ENCODE measurements at regions not wholly inside any gene's neighbourhood (a gene's known extent, or its start where the extent isn't known, plus 50 kb on each side); places are given as distances from the start of the nearest gene placed in this dataset.

GRCh38 chr5:176740702-176741496 is 69.5 kb upstream of the UNC5A start:
- TF ChIP-seq SUZ12 (IDR thresholded peaks at IDR 0.05): no peak
- TF ChIP-seq ARNT (IDR thresholded peaks at IDR 0.05): no peak
- TF ChIP-seq L3MBTL2 (conservative IDR thresholded peaks at IDR 0.05): no peak
- no peak for TF ChIP-seq TARDBP (IDR thresholded peaks at IDR 0.05)
- TF ChIP-seq FOXK2 (IDR thresholded peaks at IDR 0.05): no peak
- no peak for TF ChIP-seq CTBP1 (IDR thresholded peaks at IDR 0.05; ENCODE audit: borderline replicate concordance)
- TF ChIP-seq, protein P1, sequence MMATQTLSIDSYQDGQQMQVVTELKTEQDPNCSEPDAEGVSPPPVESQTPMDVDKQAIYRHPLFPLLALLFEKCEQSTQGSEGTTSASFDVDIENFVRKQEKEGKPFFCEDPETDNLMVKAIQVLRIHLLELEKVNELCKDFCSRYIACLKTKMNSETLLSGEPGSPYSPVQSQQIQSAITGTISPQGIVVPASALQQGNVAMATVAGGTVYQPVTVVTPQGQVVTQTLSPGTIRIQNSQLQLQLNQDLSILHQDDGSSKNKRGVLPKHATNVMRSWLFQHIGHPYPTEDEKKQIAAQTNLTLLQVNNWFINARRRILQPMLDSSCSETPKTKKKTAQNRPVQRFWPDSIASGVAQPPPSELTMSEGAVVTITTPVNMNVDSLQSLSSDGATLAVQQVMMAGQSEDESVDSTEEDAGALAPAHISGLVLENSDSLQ (IDR thresholded peaks at IDR 0.05): no peak
- TF ChIP-seq FOXA1 (IDR thresholded peaks at IDR 0.05): no peak
- TF ChIP-seq LEF1 (IDR thresholded peaks at IDR 0.05; ENCODE audit: borderline replicate concordance): no peak
- no peak for TF ChIP-seq BHLHE40 (IDR thresholded peaks at IDR 0.05; ENCODE audit: borderline replicate concordance)
- TF ChIP-seq ZNF384 (IDR thresholded peaks at IDR 0.05): no peak
- TF ChIP-seq FOXM1 (IDR thresholded peaks at IDR 0.05; ENCODE audit: borderline replicate concordance): no peak
- no peak for TF ChIP-seq SP1 (IDR thresholded peaks at IDR 0.05)
- no peak for TF ChIP-seq HDGF (IDR thresholded peaks at IDR 0.05; ENCODE audit: borderline replicate concordance)
- no peak for TF ChIP-seq ELF4 (IDR thresholded peaks at IDR 0.05)
- TF ChIP-seq NFRKB (IDR thresholded peaks at IDR 0.05): no peak
- ChIA-PET CTCF (no interaction called here), POLR2A (no interaction called here)

GRCh38 chr5:176741561-176742211 is 68.7 kb upstream of the UNC5A start:
- CTCF ChIA-PET: no interaction called here
- POLR2A ChIA-PET: no interaction called here
- DNase-seq (ENCODE audit: extremely low spot score): no peak
- TF ChIP-seq FOXK2 (IDR thresholded peaks at IDR 0.05) (no peak), NFRKB (IDR thresholded peaks at IDR 0.05) (no peak)
- TF ChIP-seq, protein P1 (IDR thresholded peaks at IDR 0.05): no peak

More at GRCh38 chr5:176740702-176741496, 69.5 kb upstream of the UNC5A start:
- no peak for DNase-seq (ENCODE audit: extremely low spot score)

GRCh38 chr5:176742246-176743105 is 67.9 kb upstream of the UNC5A start:
- CTCF ChIA-PET: no interaction called here
- POLR2A ChIA-PET: no interaction called here
- peak; percentile 5 for DNase-seq (ENCODE audit: extremely low spot score)
- no peak for TF ChIP-seq ELF4 (IDR thresholded peaks at IDR 0.05)
- TF ChIP-seq FOXK2 (IDR thresholded peaks at IDR 0.05): no peak
- no peak for TF ChIP-seq FOXA1 (IDR thresholded peaks at IDR 0.05)
- TF ChIP-seq HDGF (IDR thresholded peaks at IDR 0.05; ENCODE audit: borderline replicate concordance): no peak
- no peak for TF ChIP-seq ARNT (IDR thresholded peaks at IDR 0.05)
- no peak for TF ChIP-seq NFRKB (IDR thresholded peaks at IDR 0.05)
- TF ChIP-seq SP1 (IDR thresholded peaks at IDR 0.05): no peak
- TF ChIP-seq BHLHE40 (IDR thresholded peaks at IDR 0.05; ENCODE audit: borderline replicate concordance): no peak
- TF ChIP-seq, protein P1 (IDR thresholded peaks at IDR 0.05): no peak
- TF ChIP-seq CTBP1 (IDR thresholded peaks at IDR 0.05; ENCODE audit: borderline replicate concordance): no peak
- TF ChIP-seq L3MBTL2 (conservative IDR thresholded peaks at IDR 0.05): no peak
- no peak for TF ChIP-seq ZNF384 (IDR thresholded peaks at IDR 0.05)
- TF ChIP-seq LEF1 (IDR thresholded peaks at IDR 0.05; ENCODE audit: borderline replicate concordance): no peak
- no peak for TF ChIP-seq SUZ12 (IDR thresholded peaks at IDR 0.05)
- TF ChIP-seq TARDBP (IDR thresholded peaks at IDR 0.05): no peak
- no peak for TF ChIP-seq FOXM1 (IDR thresholded peaks at IDR 0.05; ENCODE audit: borderline replicate concordance)

DNA sequence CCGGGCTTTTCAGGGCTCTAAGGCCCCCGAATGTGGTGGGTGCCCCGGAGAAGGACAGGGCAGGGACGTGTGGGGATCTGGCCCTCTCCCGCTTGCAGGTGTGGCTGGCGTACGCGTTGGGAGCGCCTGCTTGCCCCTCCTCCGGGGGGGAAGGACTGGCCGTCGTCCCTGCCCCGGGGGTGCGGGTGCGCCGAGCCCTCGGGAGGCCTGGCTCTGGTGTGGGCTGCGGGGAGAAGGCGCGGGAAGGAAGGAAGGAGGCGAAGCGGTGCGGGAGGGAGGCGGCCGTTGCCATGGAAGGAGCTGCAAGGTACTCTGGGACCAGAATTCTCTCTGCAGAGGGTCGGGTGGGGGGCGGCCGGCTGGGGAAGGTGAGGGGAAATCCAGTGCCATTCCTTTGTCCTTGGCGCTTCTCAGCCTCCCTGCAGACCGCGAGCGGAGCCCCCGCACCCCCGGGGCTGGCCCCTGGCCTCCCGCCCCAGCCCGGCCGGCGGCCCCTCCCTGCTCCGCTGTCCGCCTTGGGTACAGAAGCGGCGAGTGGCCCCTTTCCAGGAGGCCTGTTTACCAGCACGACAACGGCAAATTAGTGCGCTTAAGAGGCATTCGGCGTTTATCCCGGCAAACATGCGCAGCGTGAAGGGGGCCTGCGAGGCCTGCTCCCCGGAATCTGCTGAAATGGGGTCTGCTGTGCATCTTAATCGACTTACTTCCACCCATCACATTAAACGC is 67.1 kb upstream of the UNC5A start:
- ChIA-PET POLR2A (no interaction called here), CTCF (no interaction called here)
- DNase-seq (ENCODE audit: extremely low spot score): peak; percentile 5
- TF ChIP-seq BHLHE40 (IDR thresholded peaks at IDR 0.05; ENCODE audit: borderline replicate concordance): no peak
- no peak for TF ChIP-seq SUZ12 (IDR thresholded peaks at IDR 0.05)
- TF ChIP-seq ELF4 (IDR thresholded peaks at IDR 0.05): no peak
- TF ChIP-seq CTBP1 (IDR thresholded peaks at IDR 0.05; ENCODE audit: borderline replicate concordance): no peak
- TF ChIP-seq ARNT (IDR thresholded peaks at IDR 0.05): no peak
- no peak for TF ChIP-seq HDGF (IDR thresholded peaks at IDR 0.05; ENCODE audit: borderline replicate concordance)
- TF ChIP-seq, protein P1 (IDR thresholded peaks at IDR 0.05): no peak
- no peak for TF ChIP-seq SP1 (IDR thresholded peaks at IDR 0.05)
- TF ChIP-seq FOXK2 (IDR thresholded peaks at IDR 0.05): no peak
- no peak for TF ChIP-seq FOXM1 (IDR thresholded peaks at IDR 0.05; ENCODE audit: borderline replicate concordance)
- no peak for TF ChIP-seq LEF1 (IDR thresholded peaks at IDR 0.05; ENCODE audit: borderline replicate concordance)
- no peak for TF ChIP-seq TARDBP (IDR thresholded peaks at IDR 0.05)
- TF ChIP-seq FOXA1 (IDR thresholded peaks at IDR 0.05): no peak
- TF ChIP-seq L3MBTL2 (conservative IDR thresholded peaks at IDR 0.05): no peak
- TF ChIP-seq NFRKB (IDR thresholded peaks at IDR 0.05): no peak
- TF ChIP-seq ZNF384 (IDR thresholded peaks at IDR 0.05): no peak

Measured in HEK293T (cell line).